Left renal pelvis (tissue), 4 donors: ENCODE measurements at regions not wholly inside any gene's neighbourhood (a gene's known extent, or its start where the extent isn't known, plus 50 kb on each side); places are given as distances from the start of the nearest gene placed in this dataset.
"Not testable (repeated sequence)": the region's sequence is repeated elsewhere in the genome, so short reads cannot be mapped to it uniquely, and the experiment has no call there.

Experiments
- DNase-seq, 4 donors: peaks; one replicate each; pipeline ENCODE4 v3.0.0-alpha.2; 2013; ENCODE audit warnings: low read depth in 4 of 4, low spot score in 3 of 4

DNA sequence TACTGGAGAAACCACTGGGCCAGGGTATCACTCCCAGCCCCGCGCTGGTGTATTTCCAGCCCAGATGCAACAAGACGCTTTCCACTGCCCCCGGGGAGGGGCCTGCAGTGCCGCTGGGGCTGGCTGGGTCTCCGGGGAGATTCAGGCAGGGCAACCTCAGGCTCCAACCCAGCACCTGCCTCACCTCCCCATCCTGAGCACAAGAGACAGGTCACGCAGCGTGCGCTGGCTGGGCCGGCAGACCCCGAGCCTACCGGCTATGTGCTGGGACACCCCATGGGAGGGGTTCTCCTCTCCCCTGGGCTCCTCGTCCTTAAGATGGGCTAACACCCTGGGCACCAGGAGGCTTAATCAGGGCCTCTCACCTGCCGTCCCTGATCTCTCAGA is 80.9 kb downstream of the RFLNA start:
- DNase-seq: no peak

DNA sequence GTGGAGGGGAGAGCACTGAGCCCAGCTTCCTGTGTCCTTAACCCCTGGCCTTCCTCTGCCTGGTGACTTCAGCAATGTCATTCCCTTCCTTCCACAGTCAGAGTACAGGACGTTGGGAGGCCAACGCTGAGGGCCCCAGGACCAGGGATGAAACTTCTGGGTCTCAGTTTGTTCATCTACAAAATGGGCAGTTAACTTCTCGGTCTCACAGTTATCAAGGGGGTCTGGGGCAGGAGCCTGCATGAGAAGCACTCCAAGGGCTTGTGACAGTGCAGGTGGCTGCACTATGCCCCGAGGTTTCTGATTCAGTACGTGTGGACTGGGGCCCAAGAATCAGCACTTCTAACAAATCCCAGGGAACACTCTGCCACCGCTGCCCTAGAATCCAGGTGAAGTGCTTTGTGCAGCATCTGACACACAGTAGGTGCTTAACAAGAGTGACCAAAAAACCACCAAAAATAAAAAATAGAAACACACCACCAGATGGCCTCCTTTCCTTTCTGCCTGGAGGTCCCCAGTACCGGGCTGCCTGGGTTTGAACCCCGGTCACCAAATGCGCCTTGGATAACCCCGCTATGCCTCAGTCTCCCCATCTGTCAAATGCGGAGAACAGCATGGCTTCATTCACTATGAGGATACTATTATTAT is 80.4 kb downstream of the RFLNA start:
- no peak for DNase-seq

DNA sequence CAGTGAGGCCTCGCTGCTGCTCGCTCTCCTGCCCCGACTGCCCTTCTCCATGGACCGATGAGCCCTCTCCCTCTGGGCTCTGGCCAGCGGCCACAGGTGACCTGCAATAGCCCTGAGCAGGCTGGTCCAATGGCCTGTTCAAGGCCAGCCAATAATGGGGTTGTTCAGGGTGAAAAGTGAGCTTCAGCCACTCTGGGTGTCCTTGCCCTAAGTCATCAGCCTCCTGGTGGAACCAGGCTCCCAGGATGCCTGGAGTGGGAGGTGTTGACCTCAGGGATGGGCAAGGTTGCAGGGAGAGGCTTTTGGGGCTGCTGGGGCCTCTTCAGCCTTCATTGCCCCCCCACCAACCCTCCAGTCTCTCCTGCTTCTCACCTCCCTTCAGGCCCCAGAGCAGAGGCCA is 79.7 kb downstream of the RFLNA start:
- no peak for DNase-seq

DNA sequence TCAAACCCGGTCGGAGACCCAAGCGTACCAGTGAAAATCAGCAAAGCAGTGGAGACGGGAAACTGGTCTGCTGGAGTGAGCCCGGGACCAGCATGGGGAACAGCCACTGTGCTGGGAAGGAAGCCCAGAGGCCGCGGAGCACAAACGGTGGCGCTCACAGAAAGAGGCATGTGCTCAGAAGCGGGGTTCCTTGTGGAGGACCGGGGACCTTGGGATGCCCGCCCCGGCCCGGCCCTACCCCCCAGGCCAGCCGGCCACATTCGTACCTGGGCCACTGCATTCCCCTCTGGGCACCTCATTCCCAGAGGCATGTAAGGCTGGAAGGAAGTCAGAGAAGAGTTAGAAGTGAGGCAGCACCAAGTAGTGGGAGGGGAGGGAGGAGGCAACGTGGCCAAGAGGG is 79.3 kb downstream of the RFLNA start:
- no peak for DNase-seq

DNA sequence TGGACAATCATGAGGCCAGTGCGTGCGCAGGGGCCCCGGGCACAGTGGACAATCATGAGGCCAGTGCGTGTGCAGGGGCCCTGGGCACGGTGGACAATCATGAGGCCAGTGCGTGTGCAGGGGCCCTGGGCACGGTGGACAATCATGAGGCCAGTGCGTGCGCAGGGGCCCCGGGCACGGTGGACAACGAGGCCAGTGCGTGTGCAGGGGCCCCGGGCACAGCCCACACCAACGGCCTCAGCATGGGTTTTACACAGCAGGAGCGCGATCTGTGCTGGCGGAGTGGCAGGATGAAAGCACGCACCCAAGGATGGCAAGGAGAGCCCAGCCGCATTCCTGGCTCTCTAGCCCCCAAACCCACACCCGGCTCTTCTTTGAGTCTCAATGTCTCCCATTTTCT is 78.8 kb downstream of the RFLNA start:
- DNase-seq: not testable (repeated sequence)

DNA sequence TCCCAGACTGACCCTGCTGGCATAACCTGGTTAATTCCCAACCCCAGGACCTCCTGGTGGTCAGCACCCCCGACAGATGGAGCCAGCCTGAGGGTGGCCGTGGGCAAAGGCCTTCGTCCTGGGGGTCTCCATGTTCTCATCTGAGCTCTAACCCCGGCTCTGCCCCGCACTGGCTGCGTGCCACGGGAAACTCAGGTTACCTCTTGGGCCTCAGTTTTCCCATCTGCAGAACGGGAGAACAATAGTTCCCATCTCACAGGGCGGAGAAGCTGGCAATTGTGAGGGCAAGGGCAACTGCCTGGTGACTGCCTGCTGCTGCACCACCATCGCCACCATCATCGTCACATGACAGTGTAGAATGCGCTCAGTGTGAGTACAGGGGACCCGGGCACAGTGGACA is 77.9 kb downstream of the RFLNA start:
- no peak for DNase-seq

DNA sequence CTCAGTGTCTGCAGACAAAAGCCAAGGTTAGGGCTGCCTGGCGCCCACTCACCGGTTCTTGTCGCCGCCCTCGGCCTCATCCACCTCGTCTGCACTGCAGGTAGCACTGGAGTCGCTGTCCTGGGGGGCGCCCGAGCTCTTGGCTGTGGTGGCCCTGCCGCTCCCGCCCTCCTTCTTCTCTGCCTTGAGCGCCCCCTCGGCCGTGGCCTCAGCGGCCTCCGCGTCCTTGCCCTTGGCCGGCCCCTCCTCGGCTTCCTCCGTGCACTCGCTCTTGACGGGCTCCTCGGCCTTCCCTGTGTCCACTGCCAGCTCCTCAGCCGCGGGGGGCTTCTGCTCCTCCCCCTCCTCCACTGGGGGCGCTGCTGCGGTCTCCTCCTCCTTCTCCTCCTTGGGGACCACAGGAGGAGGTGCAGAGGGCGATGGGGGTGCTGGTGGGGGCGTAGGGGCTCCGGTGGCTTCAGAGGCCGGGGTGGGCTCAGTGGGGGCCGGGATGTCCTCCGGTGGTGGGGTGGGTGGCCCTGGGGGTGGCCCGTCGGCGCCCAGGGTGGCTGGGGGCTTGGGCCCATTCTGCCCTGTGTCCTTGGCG is 77.2 kb downstream of the RFLNA start:
- no peak for DNase-seq

DNA sequence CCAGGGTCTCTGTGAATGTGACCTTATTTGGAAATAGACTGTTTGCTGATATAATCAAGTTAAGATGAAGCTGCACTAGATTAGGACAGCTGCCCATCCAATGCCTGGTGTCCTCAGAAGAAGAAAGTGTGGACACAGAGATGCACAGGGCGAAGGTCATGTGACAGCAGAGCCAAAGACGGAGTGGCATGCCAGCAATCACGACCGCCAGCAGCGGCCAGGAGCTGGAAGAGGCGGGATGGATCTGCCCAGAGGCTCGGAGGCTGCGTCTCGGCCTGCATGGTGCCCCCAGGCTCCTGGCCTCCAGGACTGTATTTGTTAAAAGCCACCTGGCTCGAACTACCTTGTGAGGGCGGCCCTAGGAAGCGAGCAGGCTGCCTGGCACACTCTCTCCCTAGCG is 76.5 kb downstream of the RFLNA start:
- no peak for DNase-seq

DNA sequence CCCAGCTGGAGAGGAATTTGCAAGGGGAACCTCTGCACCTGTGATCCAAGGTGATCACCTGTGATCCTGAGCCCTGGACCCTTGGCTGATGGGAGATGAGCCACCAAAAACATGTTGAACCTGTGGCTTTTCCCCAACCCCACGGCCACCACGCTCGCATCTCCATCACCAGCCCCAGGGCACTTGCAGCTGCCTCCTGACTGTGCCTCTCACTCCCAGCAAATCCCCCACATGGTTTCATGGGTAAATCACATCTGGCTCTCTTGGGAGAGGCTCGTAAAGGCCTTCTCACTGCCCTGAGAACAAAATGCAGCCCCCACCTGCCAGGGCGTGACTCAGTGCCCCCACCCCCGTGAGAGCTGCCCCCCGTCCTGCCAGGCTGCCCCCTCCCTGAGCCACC is 76.0 kb downstream of the RFLNA start:
- no peak for DNase-seq

DNA sequence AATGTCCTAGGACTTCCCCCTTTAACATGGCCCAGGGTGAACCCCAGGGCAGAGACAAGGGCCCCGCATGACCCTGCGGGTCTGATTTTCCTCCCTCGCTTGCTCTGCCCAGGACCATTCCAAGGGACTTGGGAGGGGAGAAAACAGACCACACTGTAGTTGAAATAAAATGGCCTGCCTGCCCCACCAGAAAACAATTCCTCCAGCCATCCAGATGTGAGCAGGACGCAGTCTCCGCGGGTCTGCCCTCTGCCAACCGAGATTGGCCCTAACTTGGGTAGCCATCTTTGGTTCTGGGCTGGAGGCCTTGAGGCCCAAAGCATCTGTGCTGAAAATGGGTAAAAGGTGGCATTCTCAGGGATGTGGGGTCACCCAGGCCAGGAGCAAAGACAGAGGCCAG is 75.5 kb downstream of the RFLNA start:
- DNase-seq: no peak

DNA sequence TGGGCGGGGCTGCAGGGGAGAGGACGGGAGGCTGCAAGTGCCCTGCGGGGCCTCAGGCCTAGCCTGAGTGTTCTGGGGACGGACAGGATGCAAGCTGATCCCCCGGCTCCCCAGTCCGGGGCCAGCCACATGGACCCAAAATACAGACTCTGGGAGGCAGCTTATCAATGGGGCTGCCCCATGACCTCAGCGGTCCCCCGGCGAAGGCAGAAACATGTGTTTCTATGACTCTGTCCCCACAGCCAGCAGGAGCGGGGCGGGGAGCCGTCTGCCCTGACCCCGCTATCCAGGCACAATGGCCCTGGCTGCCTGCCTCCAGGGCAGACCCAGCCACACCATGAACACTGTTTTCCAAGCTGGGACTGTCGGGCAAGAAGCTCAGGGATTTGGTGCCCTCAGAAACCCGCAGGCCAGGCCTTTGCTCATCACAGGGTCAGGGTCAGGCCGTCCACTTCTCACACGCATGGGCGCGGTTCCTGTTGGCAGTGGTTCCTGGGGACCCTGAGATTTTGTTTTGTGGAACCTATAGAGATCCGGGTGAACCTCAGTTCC is 75.0 kb downstream of the RFLNA start:
- no peak for DNase-seq

DNA sequence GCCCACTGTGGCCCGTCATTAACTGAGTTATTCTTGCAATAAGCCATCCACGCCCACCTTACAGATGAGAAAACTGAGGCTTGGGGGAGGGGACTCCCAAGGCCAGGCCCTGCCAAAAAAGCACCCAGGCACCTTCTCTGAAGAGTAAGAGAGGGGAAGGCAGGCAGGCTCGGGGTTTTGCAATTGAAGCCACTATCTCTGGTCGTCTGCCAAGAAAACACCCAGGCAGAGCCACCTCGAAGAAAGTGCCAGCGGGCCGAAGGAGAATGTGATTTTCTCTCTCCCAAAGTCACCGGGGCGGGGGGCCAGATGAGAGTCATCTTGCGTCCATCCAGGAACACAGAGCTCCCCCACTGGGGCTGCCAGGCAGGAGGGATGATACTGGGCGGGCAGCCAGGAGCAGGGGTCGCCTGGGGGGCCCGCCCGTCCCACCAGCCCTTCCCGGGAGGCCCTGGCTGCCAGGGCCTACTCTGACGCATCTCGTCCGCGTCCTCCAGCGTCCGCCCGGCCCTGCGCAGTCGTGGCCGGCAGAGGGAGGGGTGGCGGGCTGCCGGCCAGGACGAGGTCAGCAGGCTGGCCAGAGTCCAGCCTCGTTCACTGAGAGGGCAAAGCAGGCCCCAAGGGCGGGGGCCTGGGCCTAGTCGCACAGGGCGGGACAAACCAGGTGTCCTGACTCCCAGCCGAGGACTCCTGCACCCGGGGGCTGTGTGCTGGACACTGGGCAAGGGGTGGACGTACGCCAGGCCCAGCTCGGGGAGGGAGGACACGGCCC is 74.3 kb downstream of the RFLNA start:
- DNase-seq: no peak

DNA sequence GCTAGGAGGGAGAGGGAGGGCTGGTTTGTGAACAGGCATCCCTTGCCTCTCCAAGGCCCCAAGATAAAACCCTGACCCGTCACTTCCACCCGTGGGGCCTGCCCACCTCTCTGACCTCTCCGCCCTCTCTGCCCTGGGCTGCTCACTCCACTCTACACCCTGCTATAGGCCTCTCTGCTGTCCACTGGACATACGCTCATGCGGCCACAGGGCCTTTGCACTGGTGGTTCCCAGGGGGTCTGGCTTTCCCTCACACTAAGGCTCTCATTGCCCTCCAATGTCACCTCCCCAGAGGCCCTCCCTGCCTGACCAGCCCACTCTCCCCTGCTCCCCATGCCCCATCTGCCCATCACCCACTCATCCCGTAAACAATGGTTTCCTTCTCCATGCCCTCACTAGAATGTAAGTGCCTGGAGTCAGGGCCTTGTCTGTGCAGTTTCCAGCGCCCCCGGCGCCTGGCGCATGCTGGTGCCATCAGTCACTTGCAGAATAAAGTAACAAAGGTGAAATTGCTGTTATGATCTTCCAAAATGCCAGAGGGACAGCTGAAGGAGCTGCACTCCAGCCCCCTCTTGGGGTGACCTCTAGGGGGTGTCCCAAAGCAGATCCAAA is 73.6 kb downstream of the RFLNA start:
- DNase-seq: no peak

DNA sequence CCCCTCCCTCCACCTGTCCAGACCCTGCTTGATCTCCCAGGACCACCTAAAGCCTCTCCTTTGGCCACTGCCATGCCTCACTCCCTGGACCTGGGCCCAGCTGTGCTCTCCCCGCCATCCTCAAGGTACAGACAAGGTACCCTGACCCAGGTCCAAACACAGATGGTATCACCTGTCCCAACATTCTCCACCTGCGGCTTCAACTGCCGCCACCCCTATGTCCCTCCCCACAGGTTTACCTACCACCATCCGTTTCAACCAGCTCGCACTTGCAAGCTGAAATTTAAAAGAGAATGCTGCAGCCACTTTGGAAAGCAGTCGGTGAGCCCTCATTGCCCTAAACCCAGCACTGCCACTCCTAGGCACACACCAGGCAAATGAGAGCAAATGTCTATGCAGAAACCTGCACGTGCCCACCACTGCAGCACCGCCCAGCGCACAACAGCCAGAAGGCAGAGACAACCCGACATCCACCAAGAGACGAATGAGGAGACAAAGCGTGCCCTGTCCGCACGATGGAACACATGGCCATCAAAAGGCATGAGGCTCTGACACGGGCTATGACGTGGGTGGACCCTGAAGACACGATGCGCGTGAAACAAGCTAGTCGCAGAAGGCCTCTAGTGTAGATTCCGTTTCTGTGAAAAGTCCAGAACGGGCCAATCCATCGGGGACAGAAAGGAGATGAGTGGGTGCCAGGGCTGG is 71.0 kb downstream of the RFLNA start:
- DNase-seq: no peak
